Activated naive CD4-positive, alpha-beta T cell treated with anti-CD3 and anti-CD28 coated beads, Interleukin-2, amount 50 U/mL, for 24 hours (primary cell): ENCODE measurements at regions not wholly inside any gene's neighbourhood (a gene's known extent, or its start where the extent isn't known, plus 50 kb on each side); places are given as distances from the start of the nearest gene placed in this dataset.

Source experiments
- H3K27ac Mint-ChIP-seq: one replicate; pipeline ENCODE4 v1.8.0; 2021; ENCODE audit warnings: mild to moderate bottlenecking, mixed read lengths
- H3K27me3 Mint-ChIP-seq: one replicate; pipeline ENCODE4 v1.8.0; 2021; ENCODE audit warnings: mixed read lengths
- H3K36me3 Mint-ChIP-seq: one replicate; pipeline ENCODE4 v1.8.0; 2021; ENCODE audit warnings: mixed read lengths
- H3K4me1 Mint-ChIP-seq: one replicate; pipeline ENCODE4 v1.8.0; 2021; ENCODE audit warnings: mixed read lengths
- H3K4me3 Mint-ChIP-seq: one replicate; pipeline ENCODE4 v1.8.0; 2021; ENCODE audit warnings: mild to moderate bottlenecking, mixed read lengths
- H3K9me3 Mint-ChIP-seq: one replicate; pipeline ENCODE4 v1.8.0; 2021; ENCODE audit warnings: mixed read lengths

DNA sequence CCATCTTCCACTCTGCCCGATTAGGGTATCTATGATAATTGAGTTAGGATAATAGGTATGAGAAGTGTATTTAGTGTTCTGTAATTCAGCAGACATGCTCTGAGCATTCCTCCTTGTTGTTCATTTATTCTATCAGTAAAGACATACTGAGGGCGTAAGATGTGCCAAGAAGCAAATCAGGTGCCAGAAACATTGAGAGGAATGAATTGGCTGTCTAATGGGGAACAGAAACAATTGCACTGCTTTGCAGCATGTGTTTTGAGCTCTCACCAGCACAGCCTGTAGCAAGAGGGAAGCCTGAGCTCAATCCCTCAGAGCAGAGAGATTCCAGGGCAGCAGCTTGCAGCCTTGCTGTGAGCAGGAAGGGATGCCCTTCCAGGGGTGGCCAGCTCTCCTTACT is 589.3 kb downstream of the BCL11B start:
- Mint-ChIP-seq H3K27ac (no peak overlapping the region), H3K4me3 (no peak overlapping the region), H3K36me3 (no peaks in the 10 kb centered on the region), H3K27me3 (no peaks in the 10 kb centered on the region), H3K9me3 (peaks cover 4% of the 10 kb centered on the region), H3K4me1 (no peaks in the 10 kb centered on the region)

DNA sequence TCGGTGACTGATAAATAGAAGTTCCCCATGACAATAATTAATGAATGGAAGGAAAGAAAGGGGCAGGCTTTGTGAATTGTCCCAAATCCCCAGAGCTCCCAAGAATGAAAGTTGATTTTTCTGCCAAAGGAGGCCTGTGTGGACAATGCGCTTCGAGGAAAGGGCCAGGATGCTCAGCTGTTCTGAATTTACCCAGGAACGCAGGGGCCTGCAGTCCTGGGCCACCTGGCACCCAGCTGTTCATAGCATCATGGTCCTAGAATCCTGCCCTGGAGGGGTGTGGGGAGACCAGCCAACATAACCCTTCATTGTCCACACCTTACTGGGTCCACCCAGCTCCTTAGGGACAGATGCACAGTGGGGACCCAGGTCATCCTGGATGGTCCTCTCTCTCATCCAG is 587.5 kb downstream of the BCL11B start:
- Mint-ChIP-seq H3K36me3 (no peaks in the 10 kb centered on the region), H3K27ac (no peak overlapping the region)

DNA sequence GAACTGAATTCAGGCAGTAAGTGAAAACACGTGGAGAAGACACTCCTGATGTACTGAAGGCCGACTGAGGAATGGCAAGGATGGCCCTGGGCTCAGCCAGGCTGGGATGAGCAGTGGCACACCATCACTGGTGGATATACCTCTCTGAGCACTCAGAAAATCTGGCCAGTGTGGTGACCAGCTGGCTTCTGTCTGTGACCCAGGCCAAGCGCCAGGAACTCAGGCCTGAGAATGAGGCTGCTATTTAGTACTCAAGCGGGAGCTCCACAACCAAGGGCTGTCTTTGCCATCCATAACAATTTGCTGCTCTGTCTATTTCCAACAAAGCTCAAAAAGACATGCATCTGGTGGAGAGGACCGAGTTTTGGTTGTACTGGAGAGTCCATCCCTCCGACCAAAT is 586.3 kb downstream of the BCL11B start:
- no peak overlapping the region for H3K4me3 Mint-ChIP-seq
- no peaks in the 10 kb centered on the region for H3K4me1 Mint-ChIP-seq
- no peaks in the 10 kb centered on the region for H3K27me3 Mint-ChIP-seq
- H3K36me3 Mint-ChIP-seq: no peaks in the 10 kb centered on the region
- no peaks in the 10 kb centered on the region for H3K9me3 Mint-ChIP-seq
- no peak overlapping the region for H3K27ac Mint-ChIP-seq

More for the DNA sequence above, 587.5 kb downstream of the BCL11B start:
- Mint-ChIP-seq H3K4me1 (no peaks in the 10 kb centered on the region), H3K9me3 (no peaks in the 10 kb centered on the region), H3K27me3 (no peaks in the 10 kb centered on the region), H3K4me3 (no peak overlapping the region)

DNA sequence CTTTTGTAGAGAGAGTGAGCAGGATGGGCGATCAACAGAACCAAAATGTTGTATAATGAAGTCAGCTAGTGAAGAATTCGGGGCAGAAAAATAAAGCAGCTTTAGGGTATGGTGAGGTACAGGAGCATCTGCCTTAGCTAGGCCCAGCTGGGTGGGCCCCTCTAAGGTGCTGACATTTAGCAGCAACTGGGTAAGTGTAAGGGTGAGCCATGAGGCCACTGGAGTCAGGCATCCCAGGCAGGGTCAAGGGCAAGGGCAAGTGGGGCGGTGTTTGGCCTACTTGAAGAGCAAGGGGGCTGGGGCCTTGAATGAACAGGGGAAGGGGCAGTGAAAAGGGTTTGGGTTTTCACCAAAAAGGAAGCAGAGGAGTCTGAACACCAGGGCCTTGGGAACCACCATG is 583.6 kb downstream of the BCL11B start:
- no peaks in the 10 kb centered on the region for H3K27me3 Mint-ChIP-seq
- H3K27ac Mint-ChIP-seq: peak overlapping the region; percentile 14
- H3K36me3 Mint-ChIP-seq: no peaks in the 10 kb centered on the region
- no peaks in the 10 kb centered on the region for H3K4me1 Mint-ChIP-seq
- H3K9me3 Mint-ChIP-seq: no peaks in the 10 kb centered on the region
- no peak overlapping the region for H3K4me3 Mint-ChIP-seq

DNA sequence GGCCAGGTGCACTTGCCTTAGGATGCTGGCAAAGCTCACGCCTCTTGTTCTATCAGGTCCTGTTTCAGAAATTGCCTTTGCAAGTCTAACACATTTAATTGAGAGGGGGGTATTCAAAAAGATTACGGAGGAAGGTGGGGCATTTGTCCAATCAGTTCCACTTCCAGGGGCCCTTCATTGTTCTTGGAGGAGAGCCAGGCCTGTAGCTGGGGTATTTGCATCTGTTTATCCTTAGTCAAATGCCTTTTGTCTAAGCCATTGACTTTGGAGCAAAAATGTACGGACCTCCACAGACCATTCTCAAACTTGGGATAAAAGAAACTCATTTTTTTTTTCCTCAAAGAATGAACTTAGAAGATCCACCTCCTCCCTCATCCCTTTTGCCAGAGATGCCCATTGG is 582.0 kb downstream of the BCL11B start:
- Mint-ChIP-seq H3K4me1 (no peaks in the 10 kb centered on the region), H3K27me3 (no peaks in the 10 kb centered on the region), H3K36me3 (no peaks in the 10 kb centered on the region), H3K4me3 (no peak overlapping the region), H3K9me3 (no peaks in the 10 kb centered on the region), H3K27ac (no peak overlapping the region)

DNA sequence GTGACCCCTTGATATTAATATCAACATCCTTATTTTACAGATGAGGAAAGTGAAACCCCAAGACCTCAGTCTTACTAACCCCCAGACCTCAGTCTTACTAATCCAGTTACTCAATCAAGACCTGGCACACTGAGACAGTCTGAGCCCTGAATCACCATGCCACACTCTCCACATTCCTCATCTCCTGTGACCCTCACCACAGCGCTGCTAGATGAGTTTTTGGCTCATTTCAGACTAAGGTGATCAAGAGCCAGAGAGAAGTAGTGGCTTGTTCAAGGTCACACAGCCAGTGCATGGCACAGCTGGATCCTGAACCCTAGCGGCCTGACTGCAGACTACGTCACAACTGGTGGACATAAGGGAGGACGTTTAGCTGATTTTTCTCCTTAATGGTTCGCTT is 579.2 kb downstream of the BCL11B start:
- no peak overlapping the region for H3K4me3 Mint-ChIP-seq

DNA sequence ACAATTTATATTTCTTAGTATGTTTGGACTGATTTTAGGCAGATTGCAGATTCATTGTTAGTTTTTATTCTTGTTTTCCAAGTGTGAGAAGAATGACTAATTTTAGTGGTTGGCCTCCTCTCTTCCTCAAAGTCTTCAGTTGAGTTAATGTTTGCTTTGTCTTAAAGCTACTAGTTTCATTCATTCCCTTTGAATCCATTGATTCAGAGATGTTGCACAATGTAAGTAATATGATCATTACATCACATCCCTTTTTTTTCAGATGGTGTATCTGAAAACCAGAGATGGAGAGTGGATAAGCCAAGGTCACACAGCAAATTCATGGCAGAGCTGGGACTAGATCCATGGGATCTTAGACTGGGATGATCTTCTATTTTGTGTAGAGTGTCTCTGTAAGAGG is 577.5 kb downstream of the BCL11B start:
- Mint-ChIP-seq H3K4me1 (no peaks in the 10 kb centered on the region), H3K27ac (no peak overlapping the region), H3K36me3 (peaks cover 6% of the 10 kb centered on the region), H3K4me3 (no peak overlapping the region), H3K27me3 (no peaks in the 10 kb centered on the region), H3K9me3 (peaks cover 7% of the 10 kb centered on the region)

More for the DNA sequence above, 579.2 kb downstream of the BCL11B start:
- peaks cover 7% of the 10 kb centered on the region for H3K9me3 Mint-ChIP-seq
- H3K4me1 Mint-ChIP-seq: no peaks in the 10 kb centered on the region
- peaks cover 6% of the 10 kb centered on the region for H3K36me3 Mint-ChIP-seq
- no peak overlapping the region for H3K27ac Mint-ChIP-seq
- H3K27me3 Mint-ChIP-seq: no peaks in the 10 kb centered on the region

DNA sequence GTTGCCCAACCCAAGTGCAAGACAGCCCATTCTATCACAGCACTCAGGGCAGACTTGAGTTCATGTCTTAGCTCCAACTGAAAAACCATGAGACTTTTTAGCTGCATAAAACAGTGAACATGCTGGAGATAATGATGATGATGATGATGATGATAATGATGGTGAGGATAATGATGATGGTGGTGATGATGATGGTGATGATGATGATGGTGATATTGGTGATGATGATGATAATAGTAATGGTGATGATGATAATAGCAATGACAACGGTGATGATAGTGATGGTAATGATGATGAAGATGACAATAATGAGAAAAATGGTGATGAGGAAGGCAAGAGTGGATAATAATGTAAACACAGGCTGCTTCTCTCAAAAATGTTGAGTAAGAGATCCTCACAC is 576.2 kb downstream of the BCL11B start:
- no peaks in the 10 kb centered on the region for H3K27me3 Mint-ChIP-seq
- no peaks in the 10 kb centered on the region for H3K4me1 Mint-ChIP-seq
- H3K27ac Mint-ChIP-seq: no peak overlapping the region
- no peak overlapping the region for H3K4me3 Mint-ChIP-seq
- peaks cover 7% of the 10 kb centered on the region for H3K9me3 Mint-ChIP-seq
- peaks cover 6% of the 10 kb centered on the region for H3K36me3 Mint-ChIP-seq

DNA sequence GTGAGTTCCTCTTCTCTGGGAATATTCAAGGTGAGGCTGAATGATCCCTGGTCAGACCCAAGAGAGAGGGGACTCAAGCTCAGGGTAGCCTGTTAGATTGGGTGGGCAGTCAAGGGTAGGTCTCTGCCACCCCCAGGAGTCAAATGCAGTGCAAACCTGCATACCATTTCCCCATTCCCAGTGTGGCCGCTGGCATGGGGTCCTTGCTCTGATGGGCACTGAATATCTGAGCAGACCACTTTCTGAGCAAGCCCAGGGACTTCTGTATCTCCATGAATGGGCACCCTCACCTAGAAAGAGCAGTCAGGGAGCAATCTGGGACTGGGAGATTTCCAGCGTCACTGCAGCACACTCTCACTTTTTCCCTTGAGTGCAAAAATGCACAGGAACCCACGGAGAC is 573.7 kb downstream of the BCL11B start:
- no peak overlapping the region for H3K4me3 Mint-ChIP-seq
- no peaks in the 10 kb centered on the region for H3K27me3 Mint-ChIP-seq
- peaks cover 7% of the 10 kb centered on the region for H3K9me3 Mint-ChIP-seq
- H3K27ac Mint-ChIP-seq: no peak overlapping the region
- H3K4me1 Mint-ChIP-seq: peaks cover 5% of the 10 kb centered on the region
- H3K36me3 Mint-ChIP-seq: peaks cover 6% of the 10 kb centered on the region

DNA sequence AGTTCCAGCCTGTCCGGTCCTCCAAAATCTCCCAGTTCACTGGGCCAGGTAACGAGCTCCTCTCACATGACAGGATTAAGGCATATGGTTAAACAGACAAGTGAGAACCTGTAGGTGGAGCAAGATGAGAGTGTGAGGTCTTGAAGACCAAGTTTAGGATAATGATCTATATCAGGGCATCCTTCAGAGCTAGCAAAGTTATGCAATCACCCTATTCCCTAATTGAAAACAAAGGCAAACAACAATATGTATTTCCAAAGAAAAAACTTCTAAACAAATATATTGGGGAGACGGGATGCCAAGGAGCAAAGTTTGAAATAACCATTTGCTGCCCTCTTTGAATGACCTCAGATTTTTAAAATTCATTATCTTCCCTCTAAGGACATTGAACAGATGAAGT is 571.2 kb downstream of the BCL11B start:
- H3K4me1 Mint-ChIP-seq: peaks cover 29% of the 10 kb centered on the region
- H3K36me3 Mint-ChIP-seq: peaks cover 5% of the 10 kb centered on the region
- H3K27ac Mint-ChIP-seq: no peak overlapping the region
- H3K9me3 Mint-ChIP-seq: peaks cover 7% of the 10 kb centered on the region
- no peaks in the 10 kb centered on the region for H3K27me3 Mint-ChIP-seq
- no peak overlapping the region for H3K4me3 Mint-ChIP-seq

DNA sequence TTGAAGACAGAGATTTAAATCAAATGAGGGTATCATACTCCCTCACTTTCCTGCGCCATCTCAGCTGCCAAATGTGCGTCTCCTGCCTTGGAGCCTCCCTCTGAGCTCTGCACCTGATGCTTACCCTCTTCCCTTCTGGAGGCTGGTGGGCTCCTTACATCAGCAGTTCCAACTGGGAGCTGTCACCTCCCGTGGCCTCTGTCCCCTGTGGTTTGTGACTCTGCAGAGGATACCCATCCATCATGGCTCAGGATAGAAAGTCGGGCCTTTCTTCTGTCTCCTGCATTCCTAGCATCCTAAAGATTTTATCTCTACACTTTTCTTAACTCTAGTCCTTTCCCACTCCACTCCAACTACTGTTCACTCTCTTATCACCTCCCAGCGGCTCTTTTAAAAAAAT is 570.6 kb downstream of the BCL11B start:
- Mint-ChIP-seq H3K9me3 (peaks cover 7% of the 10 kb centered on the region), H3K27me3 (no peaks in the 10 kb centered on the region), H3K36me3 (peaks cover 4% of the 10 kb centered on the region), H3K4me1 (peaks cover 30% of the 10 kb centered on the region), H3K27ac (no peak overlapping the region), H3K4me3 (no peak overlapping the region)

DNA sequence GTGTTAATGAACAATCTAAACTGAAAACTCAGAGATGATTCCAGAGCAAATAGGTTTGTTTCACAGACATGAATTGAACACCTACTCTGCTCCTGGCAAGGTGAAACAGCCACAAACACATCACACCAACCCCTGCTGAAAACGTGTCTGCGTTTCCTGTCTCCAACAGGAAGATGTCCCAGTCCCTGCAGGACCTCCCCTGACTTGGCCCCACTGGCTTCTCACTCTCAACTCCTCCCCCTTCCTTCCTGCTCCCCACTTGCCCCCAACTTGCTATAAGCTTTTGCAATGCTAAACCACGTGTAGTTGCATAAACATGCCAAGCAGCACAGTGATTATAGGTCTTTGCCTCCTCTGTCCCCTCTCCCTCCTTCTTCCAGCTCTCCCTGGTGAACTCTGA is 567.6 kb downstream of the BCL11B start:
- Mint-ChIP-seq H3K36me3 (no peaks in the 10 kb centered on the region), H3K9me3 (no peaks in the 10 kb centered on the region), H3K27me3 (no peaks in the 10 kb centered on the region), H3K4me3 (peak overlapping the region; percentile 21), H3K27ac (peak overlapping the region; percentile 72), H3K4me1 (peaks cover 48% of the 10 kb centered on the region)

DNA sequence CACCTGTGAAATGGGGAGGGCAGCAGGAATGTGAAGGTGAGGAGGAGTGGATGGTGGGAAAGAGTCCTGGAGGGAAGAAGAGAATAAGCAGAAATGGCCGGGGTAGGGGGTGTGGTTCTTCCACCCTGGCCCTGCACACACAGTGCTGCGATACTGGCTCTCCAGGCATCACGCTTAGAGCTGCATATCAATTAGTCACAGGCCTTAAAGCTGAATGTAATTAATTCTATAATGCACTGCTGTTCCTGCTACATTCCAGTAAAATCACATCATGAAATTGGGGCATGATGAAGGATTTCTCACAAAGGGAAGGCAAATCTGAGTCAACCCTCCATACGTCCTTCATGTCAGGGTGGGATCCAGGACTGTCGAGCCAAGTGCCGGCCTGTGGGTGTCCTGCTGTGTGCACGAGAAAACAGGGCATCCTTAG is 566.1 kb downstream of the BCL11B start:
- H3K4me1 Mint-ChIP-seq: peaks cover 56% of the 10 kb centered on the region
- H3K36me3 Mint-ChIP-seq: no peaks in the 10 kb centered on the region
- H3K9me3 Mint-ChIP-seq: no peaks in the 10 kb centered on the region
- H3K27ac Mint-ChIP-seq: no peak overlapping the region
- no peak overlapping the region for H3K4me3 Mint-ChIP-seq
- H3K27me3 Mint-ChIP-seq: no peaks in the 10 kb centered on the region

DNA sequence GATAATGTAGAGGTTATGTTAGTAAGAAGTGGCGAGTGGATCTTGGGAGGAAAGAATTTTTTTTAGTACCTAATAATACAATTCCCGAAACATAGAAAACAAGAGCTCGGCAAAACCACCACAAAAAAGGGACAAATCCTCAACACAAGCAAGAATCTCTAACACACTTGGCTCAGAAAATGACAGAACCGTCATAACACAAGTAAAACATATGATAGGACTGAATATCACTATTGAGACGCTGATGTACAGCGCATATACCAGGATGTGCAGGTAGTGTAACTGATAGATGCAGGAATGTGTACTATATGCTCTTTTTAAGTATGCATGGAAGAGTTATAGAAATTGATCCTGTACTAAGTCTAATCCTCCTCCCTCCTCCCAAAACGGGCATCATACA is 564.5 kb downstream of the BCL11B start:
- H3K27ac Mint-ChIP-seq: no peak overlapping the region
- no peaks in the 10 kb centered on the region for H3K9me3 Mint-ChIP-seq
- H3K27me3 Mint-ChIP-seq: no peaks in the 10 kb centered on the region
- no peak overlapping the region for H3K4me3 Mint-ChIP-seq
- H3K4me1 Mint-ChIP-seq: peaks cover 68% of the 10 kb centered on the region
- no peaks in the 10 kb centered on the region for H3K36me3 Mint-ChIP-seq

DNA sequence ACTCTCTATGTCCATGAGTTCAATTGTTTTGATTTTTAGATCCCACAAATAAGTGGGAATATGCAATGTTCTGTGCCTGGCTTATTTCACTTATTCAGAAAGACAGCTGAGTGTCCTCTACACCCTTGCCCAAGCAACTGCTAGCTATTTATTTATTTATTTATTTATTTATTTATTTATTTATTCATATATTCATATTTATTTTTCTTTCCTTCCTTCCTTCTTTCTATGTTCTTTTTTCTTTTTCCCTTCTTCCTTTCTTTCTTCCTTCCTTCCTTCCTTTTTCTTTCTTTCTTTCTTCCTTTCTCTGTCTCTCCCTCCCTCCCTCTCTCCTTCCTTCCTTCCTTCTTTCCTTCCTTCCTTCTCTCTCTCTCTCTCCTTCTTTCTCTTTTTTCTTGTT is 563.4 kb downstream of the BCL11B start:
- Mint-ChIP-seq H3K9me3 (no peaks in the 10 kb centered on the region), H3K4me3 (no peak overlapping the region), H3K27ac (no peak overlapping the region), H3K27me3 (no peaks in the 10 kb centered on the region), H3K36me3 (no peaks in the 10 kb centered on the region), H3K4me1 (peaks cover 61% of the 10 kb centered on the region)

DNA sequence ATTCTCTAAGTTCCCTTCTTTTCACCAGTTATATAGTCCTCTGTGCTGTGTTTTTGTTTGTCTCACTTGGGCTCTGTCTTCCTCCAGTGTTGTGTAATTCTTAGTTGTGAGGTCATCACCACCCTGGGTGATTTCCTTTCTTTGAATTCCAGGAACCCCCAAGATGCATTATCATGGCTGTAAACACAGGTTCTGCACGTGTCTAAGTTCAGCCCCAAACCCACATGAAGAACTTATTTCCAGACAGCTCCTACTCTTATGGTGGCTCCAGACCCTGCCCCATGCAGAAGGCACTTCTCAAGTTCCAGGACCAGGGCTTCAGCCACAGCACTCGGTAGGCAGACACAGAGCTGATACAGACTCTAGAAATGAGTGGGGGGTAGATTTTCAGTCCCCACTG is 560.5 kb downstream of the BCL11B start:
- H3K4me3 Mint-ChIP-seq: peak overlapping the region; percentile 9
- no peaks in the 10 kb centered on the region for H3K27me3 Mint-ChIP-seq
- H3K4me1 Mint-ChIP-seq: peaks cover 38% of the 10 kb centered on the region
- H3K9me3 Mint-ChIP-seq: no peaks in the 10 kb centered on the region
- peak overlapping the region; percentile 38 for H3K27ac Mint-ChIP-seq
- no peaks in the 10 kb centered on the region for H3K36me3 Mint-ChIP-seq

DNA sequence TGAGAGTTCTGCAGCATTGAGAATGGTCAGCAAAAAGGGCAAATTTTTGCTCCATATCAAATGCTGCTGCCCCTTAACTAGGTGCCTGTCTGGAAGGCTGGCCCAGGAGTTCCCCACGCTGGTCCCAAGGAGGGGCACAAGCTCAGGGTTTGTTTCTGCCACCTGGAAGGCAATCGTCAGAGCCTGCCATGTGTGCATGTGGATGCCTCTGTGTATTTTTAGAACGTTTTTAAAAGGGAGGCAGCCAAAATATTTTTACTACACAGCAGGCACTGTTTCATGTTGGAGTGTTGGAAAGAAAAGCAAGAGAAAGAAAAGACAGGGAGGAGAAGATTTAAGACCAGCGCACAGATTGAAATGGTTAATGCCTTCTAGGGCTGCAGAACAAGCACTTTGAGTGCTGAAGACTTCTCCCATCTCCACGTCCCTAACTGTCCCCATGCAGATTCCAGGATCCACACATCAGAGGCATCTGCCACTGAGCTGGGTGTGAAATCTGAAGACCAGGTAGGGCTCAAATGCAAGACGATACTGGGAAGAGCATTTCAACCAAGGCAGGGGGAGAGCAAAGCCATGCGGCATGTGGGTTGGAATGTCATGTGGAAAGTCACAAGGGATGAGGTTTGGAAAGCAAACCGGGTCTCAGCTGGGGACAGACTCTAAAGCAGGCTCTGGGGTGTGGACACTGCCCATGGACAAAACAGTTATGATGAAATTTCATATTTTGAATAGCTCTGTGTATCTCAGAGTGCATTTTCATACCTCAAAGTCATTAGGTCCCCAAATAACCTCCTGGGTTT is 557.2 kb downstream of the BCL11B start:
- Mint-ChIP-seq H3K27me3 (no peaks in the 10 kb centered on the region), H3K36me3 (no peaks in the 10 kb centered on the region), H3K27ac (no peak overlapping the region)

More for the DNA sequence above, 557.2 kb downstream of the BCL11B start:
- Mint-ChIP-seq H3K9me3 (no peaks in the 10 kb centered on the region), H3K4me1 (peaks cover 17% of the 10 kb centered on the region), H3K4me3 (no peak overlapping the region)
